ENCODE measurements at regions not wholly inside any gene's neighbourhood (a gene's known extent, or its start where the extent isn't known, plus 50 kb on each side); places are given as distances from the start of the nearest gene placed in this dataset.
"Not testable (repeated sequence)": the region's sequence is repeated elsewhere in the genome, so short reads cannot be mapped to it uniquely, and the experiment has no call there.

DNA sequence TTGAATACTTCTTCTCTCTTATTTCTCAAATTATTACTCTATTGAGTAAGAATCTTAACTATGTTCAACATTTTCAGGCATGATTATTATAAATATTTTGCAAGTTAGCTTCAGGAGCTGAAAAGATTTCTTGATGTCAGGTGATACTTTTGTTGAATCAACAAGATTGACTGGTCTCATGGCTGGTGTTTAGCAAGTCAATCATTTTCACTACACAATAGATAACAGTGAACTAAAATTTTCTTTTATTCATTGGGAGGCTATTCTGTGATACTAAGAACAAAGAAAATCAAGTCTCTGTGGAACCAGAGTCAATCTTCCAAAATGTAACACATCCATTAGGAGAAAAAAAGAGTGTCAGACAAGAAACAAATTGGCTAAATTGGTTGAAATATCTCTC lies 476.7 kb downstream of the CNTN3 start:
- ChIA-PET CTCF (no interaction called here), POLR2A (no interaction called here)
- Mint-ChIP-seq H3K4me3 (no peak overlapping the region), H3K27me3 (no peaks in the 10 kb centered on the region), H3K27ac (no peak overlapping the region), H3K9me3 (peaks cover 4% of the 10 kb centered on the region), H3K36me3 (ENCODE audit: low read depth) (no peaks in the 10 kb centered on the region), H3K4me1 (no peaks in the 10 kb centered on the region)
- DNase-seq (no peak), ATAC-seq (ENCODE audit: low read depth) (no peak)
- TF ChIP-seq, protein P1, sequence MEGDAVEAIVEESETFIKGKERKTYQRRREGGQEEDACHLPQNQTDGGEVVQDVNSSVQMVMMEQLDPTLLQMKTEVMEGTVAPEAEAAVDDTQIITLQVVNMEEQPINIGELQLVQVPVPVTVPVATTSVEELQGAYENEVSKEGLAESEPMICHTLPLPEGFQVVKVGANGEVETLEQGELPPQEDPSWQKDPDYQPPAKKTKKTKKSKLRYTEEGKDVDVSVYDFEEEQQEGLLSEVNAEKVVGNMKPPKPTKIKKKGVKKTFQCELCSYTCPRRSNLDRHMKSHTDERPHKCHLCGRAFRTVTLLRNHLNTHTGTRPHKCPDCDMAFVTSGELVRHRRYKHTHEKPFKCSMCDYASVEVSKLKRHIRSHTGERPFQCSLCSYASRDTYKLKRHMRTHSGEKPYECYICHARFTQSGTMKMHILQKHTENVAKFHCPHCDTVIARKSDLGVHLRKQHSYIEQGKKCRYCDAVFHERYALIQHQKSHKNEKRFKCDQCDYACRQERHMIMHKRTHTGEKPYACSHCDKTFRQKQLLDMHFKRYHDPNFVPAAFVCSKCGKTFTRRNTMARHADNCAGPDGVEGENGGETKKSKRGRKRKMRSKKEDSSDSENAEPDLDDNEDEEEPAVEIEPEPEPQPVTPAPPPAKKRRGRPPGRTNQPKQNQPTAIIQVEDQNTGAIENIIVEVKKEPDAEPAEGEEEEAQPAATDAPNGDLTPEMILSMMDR (IDR thresholded peaks at IDR 0.05) = no peak
- intact Hi-C loops (cut with micrococcal nuclease) = no loop called here

DNA sequence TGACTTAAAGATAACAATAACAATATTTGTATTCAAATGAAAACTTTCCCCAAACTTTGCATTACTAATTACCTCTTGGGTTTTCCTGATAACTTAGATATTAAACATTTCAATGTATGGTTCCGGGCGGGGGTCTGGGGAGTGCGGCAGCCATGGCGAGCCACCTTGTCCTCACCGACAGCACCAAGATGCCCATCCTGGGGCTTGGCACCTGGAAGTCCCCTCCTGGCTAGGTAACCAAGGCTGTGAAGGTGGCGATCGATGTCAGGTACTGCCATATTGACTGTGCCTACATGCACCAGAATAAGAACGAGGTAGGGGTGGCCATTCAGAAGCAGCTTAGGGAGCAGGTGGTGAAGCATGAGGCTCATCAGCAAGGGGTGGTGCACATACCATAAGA lies 478.7 kb downstream of the CNTN3 start:
- Mint-ChIP-seq H3K27ac (no peak overlapping the region), H3K4me3 (no peak overlapping the region), H3K4me1 (no peaks in the 10 kb centered on the region), H3K27me3 (no peaks in the 10 kb centered on the region), H3K9me3 (peaks cover 10% of the 10 kb centered on the region), H3K36me3 (ENCODE audit: low read depth) (no peaks in the 10 kb centered on the region)
- TF ChIP-seq, protein P1 (IDR thresholded peaks at IDR 0.05) = no peak
- intact Hi-C loops (cut with micrococcal nuclease) = no loop called here
- DNase-seq (no peak), ATAC-seq (ENCODE audit: low read depth) (no peak)
- ChIA-PET POLR2A (no interaction called here), CTCF (no interaction called here)

DNA sequence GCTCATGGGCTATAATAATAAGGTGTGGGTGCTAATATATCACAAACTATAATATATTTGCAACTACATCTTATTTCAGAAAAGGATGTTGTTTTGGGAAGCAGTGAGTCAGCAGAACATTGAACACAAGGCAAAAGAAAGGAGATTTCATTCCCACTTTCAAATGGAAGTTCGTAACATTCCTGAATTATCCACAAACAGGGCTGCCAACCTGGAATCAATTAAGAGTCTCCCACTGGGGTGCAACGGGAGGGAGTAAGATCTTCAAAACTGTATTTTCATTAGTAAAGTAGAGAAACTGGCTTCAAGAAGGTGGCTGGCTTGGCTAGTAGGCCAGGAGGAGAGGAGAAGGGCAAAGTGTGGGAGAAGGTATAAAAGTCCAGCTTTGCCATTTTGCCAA lies 479.6 kb downstream of the CNTN3 start:
- intact Hi-C loops (cut with micrococcal nuclease) = no loop called here
- DNase-seq (no peak), ATAC-seq (ENCODE audit: low read depth) (no peak)
- ChIA-PET POLR2A (no interaction called here), CTCF (no interaction called here)
- no peak overlapping the region for H3K4me3 Mint-ChIP-seq
- H3K27me3 Mint-ChIP-seq = no peaks in the 10 kb centered on the region
- TF ChIP-seq, protein P1 (IDR thresholded peaks at IDR 0.05) = no peak
- H3K36me3 Mint-ChIP-seq (ENCODE audit: low read depth) = no peaks in the 10 kb centered on the region
- H3K9me3 Mint-ChIP-seq = peaks cover 14% of the 10 kb centered on the region
- no peaks in the 10 kb centered on the region for H3K4me1 Mint-ChIP-seq
- no peak overlapping the region for H3K27ac Mint-ChIP-seq

DNA sequence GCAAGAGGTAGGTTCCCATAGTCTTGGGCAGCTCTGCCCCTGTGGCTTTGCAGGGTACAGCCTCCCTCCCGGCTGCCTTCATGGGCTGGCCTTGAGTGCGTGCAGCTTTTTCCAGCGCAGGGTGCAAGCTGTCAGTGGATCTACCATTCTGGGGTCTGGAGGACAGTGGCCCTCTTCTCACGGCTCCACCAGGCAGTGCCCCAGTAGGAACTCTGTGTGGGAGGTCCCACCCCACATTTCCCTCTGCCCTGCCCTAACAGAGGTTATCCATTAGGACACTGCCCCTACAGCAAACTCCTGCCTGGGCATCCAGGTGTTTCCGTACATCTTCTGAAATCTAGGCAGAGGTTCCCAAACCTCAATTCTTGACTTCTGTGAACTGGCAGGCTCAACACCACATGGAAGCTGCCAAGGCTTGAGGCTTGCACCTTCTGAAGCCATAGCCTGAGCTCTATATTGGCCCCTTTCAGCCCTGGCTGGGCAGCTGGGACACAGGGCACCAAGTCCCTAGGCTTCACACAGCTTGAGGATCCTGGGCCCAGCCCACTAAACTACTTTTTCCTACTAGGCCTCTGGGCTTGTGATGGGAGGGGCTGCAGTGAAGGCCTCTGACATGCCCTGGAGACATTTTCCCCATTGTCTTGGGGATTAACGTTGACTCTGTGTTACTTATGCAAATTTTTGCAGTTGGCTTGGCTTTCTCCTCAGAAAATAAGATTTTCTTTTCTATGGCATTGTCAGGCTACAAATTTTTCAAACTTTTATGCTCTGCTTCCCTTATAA lies 482.7 kb downstream of the CNTN3 start:
- H3K36me3 Mint-ChIP-seq (ENCODE audit: low read depth); ATAC-seq (ENCODE audit: low read depth); intact Hi-C loops (cut with micrococcal nuclease); H3K27ac Mint-ChIP-seq; DNase-seq; H3K4me3 Mint-ChIP-seq; H3K27me3 Mint-ChIP-seq; CTCF ChIA-PET; POLR2A ChIA-PET; H3K4me1 Mint-ChIP-seq: not testable (repeated sequence)
- H3K9me3 Mint-ChIP-seq = peaks cover 21% of the 10 kb centered on the region

DNA sequence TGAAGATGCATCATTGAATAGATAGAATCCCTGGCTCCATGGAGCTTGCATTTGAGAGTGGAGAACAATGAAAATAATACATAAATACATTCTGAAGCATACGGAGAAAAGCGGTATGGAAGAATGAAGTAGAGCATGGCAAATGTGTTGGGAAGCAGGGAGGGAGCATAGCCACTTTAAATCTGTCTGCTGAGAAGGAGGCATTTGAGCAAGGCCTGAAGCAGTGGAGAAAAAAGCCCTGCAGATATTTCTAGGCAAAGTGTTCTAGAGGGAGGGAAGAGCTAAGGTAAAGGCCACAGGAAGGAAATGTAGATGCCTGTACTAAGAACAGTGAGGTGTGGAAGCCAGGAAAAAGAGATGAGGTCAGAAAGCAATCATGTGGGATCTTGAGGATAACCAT lies 484.8 kb downstream of the CNTN3 start:
- Mint-ChIP-seq H3K36me3 (ENCODE audit: low read depth) (no peaks in the 10 kb centered on the region), H3K27me3 (no peaks in the 10 kb centered on the region), H3K9me3 (peaks cover 21% of the 10 kb centered on the region), H3K27ac (no peak overlapping the region), H3K4me1 (no peaks in the 10 kb centered on the region), H3K4me3 (no peak overlapping the region)
- POLR2A ChIA-PET = no interaction called here
- DNase-seq (no peak), ATAC-seq (ENCODE audit: low read depth) (no peak)
- CTCF ChIA-PET = no interaction called here
- TF ChIP-seq, protein P1 (IDR thresholded peaks at IDR 0.05) = no peak
- intact Hi-C loops (cut with micrococcal nuclease) = no loop called here

DNA sequence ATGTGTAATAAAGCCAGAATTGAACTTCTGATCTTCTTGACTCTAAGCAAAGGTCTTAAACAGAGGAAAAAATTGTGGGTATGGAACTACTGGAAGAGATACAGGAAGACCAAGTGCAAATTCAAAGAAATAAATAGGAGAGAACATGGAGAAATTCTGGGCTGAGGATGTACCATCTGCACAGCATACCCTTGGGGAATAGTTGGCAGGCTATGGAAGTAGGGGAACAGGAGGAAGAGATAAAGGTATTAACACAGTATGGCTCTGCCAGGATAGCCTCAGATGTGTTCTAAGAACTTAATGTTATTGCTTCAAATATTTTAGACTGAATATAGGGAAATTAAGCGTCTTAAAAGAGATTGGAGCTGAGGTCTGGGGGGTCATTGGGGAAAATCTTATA lies 485.4 kb downstream of the CNTN3 start:
- Mint-ChIP-seq H3K4me3 (no peak overlapping the region), H3K36me3 (ENCODE audit: low read depth) (no peaks in the 10 kb centered on the region), H3K27me3 (no peaks in the 10 kb centered on the region), H3K9me3 (peaks cover 21% of the 10 kb centered on the region), H3K4me1 (no peaks in the 10 kb centered on the region), H3K27ac (no peak overlapping the region)
- intact Hi-C loops (cut with micrococcal nuclease) = no loop called here
- ATAC-seq (ENCODE audit: low read depth) (no peak), DNase-seq (no peak)
- POLR2A ChIA-PET = no interaction called here
- TF ChIP-seq, protein P1 (IDR thresholded peaks at IDR 0.05) = no peak
- CTCF ChIA-PET = no interaction called here

Measured in activated B cell treated with CpG ODN at 0.5 μM for 24 hours (primary cell).